ENCODE measurements at regions not wholly inside any gene's neighbourhood (a gene's known extent, or its start where the extent isn't known, plus 50 kb on each side); places are given as distances from the start of the nearest gene placed in this dataset.

DNA sequence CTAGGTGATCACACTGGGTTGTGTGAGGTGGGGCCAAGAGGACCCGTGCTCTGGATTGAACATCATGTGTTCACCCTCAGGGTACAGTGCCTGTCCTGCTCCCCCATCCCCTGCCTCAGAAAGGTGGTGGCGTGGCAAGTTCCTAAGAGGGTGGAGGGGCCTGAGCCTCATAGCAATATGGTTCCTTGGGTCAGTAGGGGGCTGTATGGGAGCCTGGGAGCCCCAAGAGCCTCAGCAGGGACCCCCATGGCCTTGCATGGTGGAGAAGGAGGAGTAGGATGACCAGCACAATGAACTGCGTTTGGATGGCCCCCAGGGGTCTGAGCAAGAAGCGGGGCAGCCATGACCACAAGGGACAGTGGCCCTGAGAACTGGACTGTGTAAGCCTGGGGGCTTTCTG is 89.6 kb upstream of the SHB start:
- no peak for DNase-seq (ENCODE audit: low spot score)

DNA sequence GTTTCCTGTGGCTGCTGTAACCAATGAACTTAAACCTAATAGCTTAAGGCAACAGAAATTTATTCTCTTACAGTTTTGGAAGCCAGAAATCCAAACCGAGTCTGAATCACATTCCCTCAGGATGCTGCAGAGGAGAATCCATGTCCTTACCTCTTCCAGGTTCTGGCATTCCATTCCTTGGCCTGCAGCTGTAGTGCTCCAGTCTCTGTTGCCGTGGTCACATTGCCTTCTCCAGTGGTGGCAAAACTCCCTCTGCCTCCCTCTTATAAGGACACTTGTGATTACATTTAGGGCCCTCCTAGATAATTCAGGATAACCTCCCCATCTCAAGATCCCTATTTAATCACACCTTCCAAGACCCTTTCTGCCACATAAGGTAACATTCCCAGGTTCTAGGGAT is 88.7 kb upstream of the SHB start:
- DNase-seq (ENCODE audit: low spot score): no peak

DNA sequence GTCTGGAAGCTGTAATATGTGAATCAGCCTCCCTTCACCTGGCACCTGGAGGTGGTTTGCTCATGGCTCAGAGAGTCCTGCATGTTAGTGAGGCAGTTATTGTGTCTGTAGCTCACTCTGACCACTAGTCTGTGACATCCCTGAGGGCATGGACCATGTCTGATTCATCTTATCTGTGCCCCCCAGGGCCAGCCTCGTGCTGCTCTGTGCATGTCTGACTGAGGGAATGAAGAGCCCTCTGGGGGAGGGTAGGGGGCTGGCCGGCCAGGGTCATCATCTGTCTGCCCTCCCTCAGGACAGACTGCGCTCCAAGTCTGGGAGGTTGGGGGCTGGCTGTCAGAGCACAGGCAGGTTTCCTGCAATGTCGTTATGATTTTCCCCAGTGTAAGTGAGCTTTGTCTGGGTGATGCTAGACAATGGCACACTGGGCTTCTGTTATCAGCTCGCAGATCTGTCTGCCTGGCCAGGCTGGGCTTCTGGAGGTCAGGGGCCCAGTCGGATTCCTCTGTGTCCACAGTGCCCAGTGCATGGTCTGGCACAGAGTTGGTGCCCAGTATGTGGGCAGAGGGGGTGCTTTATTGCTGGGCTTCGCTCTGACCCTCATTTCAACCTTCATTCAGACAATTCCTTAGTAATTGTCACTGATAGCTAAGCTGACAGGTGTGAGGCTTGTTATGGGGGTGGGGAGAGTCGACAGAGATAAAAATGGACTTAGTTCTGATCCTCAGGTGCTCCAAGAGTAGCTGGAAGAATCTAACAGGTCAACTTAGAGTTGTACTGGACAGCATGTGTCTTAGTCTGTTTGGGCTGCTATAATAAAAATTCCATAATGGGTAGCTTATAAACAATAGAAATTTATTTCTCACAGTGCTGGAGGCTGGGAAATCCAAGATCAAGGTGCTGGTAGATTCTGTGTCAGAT is 85.7 kb upstream of the SHB start:
- DNase-seq (ENCODE audit: low spot score): no peak

- no peak for DNase-seq (ENCODE audit: low spot score)
Observed at GRCh38 chr9:38153910-38154291, 84.9 kb upstream of the SHB start.

DNA sequence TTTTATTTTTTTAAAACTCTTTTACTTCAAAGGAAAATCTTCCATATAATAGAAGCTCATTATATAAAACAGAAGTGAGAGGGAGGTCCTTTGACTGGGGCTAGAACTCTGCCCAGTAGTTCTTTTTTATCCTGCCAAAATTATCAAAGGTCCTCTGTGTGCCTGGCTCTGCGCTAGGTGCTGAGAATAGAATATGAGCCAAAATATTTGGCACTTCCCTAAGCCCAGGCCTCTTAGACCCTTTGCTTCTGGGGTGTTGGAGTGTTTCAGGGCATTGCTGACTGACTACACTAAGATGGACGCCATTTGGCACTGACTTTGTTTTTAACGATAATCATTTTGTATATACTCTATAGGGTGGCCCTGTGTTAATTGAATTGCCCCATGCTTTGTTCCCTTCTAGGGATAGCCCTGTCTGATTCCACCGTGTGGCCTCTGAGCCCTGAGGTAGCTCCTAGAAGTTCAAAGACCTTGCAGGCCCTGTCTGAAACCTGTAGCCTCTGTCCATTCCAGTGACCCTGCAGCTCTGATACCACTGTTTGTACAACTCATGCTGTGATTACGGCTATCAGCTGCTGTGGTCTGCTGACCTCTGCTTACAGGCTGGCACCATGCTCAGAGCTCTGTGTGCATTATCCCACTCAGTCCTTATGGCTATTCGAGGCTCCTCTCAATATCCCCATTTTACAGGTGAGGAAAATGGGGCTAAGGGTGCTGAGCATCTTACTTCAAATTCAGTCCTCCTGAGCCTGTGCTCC is 84.3 kb upstream of the SHB start:
- DNase-seq (ENCODE audit: low spot score): no peak

- no peak for DNase-seq (ENCODE audit: low spot score)
Observed at GRCh38 chr9:38149647-38150046, 80.6 kb upstream of the SHB start.

GRCh38 chr9:38146844-38147243 is 77.8 kb upstream of the SHB start:
- no peak for DNase-seq (ENCODE audit: low spot score)

GRCh38 chr9:38145526-38146053 is 76.6 kb upstream of the SHB start:
- DNase-seq (ENCODE audit: low spot score): no peak

DNA sequence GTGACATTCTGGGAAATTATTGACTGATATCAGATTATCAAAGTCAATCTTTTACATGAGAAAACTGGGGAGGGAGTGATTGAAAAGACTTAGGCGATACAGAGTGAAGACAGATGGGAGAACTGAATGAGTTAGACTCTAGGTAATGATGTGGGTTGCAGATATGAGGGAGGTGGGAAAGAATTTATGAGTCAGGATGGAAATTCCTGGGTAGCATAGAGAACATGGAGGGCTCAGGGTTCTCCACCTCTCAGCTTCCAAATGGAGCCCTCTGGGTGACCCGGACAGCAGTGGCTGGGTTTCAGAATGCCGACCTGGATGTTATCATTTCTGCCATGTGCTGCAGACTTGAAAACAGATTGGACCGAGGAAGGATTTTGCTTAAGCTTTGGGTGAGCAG is 75.4 kb upstream of the SHB start:
- DNase-seq (ENCODE audit: low spot score): peak; percentile 16

- DNase-seq (ENCODE audit: low spot score): peak; percentile 68
Observed at GRCh38 chr9:38141746-38142591, 72.9 kb upstream of the SHB start.

- DNase-seq (ENCODE audit: low spot score): no peak
Observed at GRCh38 chr9:38138276-38138675, 69.2 kb upstream of the SHB start.

DNA sequence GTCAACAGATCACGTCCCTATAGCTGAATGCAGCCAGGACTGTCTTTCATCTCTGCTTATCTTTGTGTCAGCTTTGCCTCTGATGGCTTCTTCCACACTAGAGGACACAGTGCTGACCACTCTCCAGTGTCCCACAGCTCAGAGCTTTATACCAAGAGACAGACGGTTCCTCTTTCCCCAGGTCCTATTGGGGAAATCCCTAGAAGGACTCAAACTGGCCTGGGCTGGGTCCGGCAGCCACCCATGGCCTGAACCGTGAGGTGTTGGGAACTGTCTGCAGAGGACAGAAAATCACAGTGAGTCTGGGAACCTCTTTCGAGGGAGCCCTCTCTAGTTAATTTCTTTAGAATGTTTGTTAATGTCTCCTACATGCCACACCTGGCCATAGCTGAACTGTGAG is 68.3 kb upstream of the SHB start:
- no peak for DNase-seq (ENCODE audit: low spot score)

GRCh38 chr9:38136386-38136785 is 67.4 kb upstream of the SHB start:
- DNase-seq (ENCODE audit: low spot score): no peak

- DNase-seq (ENCODE audit: low spot score): no peak
Observed at GRCh38 chr9:38134611-38135237, 65.7 kb upstream of the SHB start.

- DNase-seq (ENCODE audit: low spot score): no peak
Observed at GRCh38 chr9:38133595-38133994, 64.6 kb upstream of the SHB start.

- no peak for DNase-seq (ENCODE audit: low spot score)
Observed at GRCh38 chr9:38132956-38133355, 63.9 kb upstream of the SHB start.

DNA sequence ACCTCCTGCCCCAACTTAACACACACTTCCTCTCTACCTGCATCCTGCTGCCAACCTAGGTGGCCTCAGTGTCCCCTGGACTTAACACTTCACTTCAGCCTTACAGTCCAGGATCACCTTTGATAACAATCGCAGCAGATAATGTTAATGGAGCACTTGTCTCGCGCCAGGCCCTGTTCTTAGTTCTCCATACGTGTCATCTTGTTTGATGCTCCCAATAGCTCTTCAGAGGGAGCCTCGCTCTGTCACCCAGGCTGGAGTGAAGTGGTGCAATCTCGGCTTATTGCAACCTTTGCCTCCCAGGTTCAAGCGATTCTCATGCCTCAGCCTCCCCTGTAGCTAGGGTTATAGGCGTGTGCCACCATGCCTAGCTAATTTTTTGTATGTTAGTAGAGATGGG is 62.7 kb upstream of the SHB start:
- no peak for DNase-seq (ENCODE audit: low spot score)

DNA sequence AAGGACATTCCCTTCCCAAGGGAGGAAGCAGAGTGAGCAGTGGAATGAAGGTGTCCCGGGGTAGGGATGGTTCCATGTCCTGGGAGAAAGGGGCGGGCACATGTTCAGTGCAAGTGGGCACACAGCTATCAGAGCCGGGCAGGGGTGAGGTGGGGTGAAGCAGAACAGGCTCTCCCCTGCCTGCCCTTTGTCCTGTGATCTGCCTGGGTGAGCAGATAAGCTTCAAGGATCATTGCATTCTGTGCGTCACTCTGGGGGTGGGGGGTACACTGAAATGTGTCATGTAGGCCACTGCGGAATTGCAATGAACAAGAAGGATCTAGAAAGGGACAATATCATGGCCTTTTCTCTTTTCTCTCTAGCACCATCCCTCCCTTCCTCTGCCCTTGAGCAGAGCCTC is 61.7 kb upstream of the SHB start:
- DNase-seq (ENCODE audit: low spot score): no peak

- no peak for DNase-seq (ENCODE audit: low spot score)
Observed at GRCh38 chr9:38129366-38129765, 60.3 kb upstream of the SHB start.

DNA sequence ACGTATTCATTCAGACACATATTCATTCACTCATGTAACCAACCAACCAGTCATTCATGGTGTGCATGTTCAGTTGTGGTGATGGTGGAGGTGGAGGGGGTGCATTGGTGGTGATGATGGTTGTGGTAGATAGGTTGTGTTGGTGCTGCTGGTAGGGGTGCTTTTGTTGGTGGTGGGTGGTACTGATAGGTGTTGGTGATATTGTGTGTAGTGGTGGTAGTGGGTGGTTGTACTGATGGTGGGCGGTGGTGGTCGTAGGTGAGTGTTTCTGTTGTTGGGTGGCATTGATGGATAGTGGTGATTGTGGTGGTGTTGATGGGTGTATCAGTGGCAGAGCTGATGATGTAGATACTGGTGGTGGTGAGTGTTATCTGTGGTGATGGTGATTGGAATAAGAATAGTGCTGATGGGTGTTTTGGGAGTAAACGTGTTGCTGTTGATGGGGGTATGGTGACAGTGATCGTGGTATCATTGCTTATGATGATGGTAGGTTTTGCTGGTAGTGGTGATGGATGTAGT is 59.8 kb upstream of the SHB start:
- no peak for DNase-seq (ENCODE audit: low spot score)

DNA sequence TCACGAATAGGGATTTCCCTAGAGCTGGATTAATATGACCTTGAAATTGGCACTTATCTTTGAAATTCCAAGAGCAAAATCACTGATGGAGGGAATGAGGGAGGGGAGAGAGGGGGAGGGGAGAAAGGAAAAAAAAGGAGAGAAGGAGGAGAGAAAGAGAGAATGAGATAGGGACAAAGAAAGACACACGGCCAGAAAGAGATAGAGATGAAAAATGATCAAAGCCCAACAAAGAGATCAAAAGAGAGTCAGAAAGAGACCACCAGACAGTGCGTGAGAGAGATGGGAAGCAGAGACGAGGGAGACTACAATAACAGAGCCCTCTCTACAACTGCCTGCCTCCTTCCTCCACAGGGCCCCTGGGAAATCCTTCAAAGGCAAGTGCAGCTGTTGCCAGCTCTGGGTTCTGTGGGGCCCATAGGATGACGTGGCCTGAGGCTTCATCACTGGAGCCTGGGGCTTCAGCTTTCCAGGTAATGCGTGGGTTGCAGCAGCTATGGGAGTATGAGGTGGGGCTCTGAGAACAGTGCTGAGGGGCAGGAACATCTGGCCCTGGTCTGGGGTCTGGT is 58.3 kb upstream of the SHB start:
- DNase-seq (ENCODE audit: low spot score): no peak

All from hepatic stellate cell (primary cell).